Neural crest cell (in vitro differentiated cells): ENCODE measurements at regions not wholly inside any gene's neighbourhood (a gene's known extent, or its start where the extent isn't known, plus 50 kb on each side); places are given as distances from the start of the nearest gene placed in this dataset.

Source experiments
- DNase-seq: peaks from one replicate; pipeline ENCODE4 v3.0.0; 2021; ENCODE audit warnings: low read depth, mixed read lengths, low spot score
- H3K27ac Mint-ChIP-seq: one replicate; pipeline ENCODE4 v1.8.0; 2021; ENCODE audit warnings: mild to moderate bottlenecking, mixed read lengths; ENCODE audit not compliant: unreplicated experiment
- H3K27me3 Mint-ChIP-seq: 2 replicates; pipeline ENCODE4 v1.8.0; 2021; ENCODE audit warnings: low read depth, mild to moderate bottlenecking, mixed read lengths
- H3K36me3 Mint-ChIP-seq: 2 replicates; pipeline ENCODE4 v1.8.0; 2021; ENCODE audit warnings: low read depth, mild to moderate bottlenecking, mixed read lengths
- H3K4me1 Mint-ChIP-seq: 2 replicates; pipeline ENCODE4 v1.8.0; 2021; ENCODE audit warnings: mixed read lengths
- H3K4me3 Mint-ChIP-seq: one replicate; pipeline ENCODE4 v1.8.0; 2021; ENCODE audit warnings: mild to moderate bottlenecking, mixed read lengths
- H3K9me3 Mint-ChIP-seq: 2 replicates; pipeline ENCODE4 v1.8.0; 2021; ENCODE audit warnings: mixed read lengths
- CTCF ChIP-seq: fragments of 200-600 bp; sonication (generic); conservative IDR thresholded peaks from 2 replicates; pipeline ENCODE4 v1.5.0; 2021; ENCODE audit warnings: antibody characterized with exemption, mild to moderate bottlenecking

- Mint-ChIP-seq H3K36me3 (no peaks in the 10 kb centered on the region), H3K27ac (no peak overlapping the region), H3K27me3 (peaks cover 2% of the 10 kb centered on the region), H3K4me3 (no peak overlapping the region), H3K4me1 (no peaks in the 10 kb centered on the region), H3K9me3 (no peaks in the 10 kb centered on the region)
- TF ChIP-seq CTCF: no peak
- DNase-seq: no peak
Measured at GRCh38 chr6:40958738-40959137, 80.3 kb downstream of the UNC5CL start.

DNA sequence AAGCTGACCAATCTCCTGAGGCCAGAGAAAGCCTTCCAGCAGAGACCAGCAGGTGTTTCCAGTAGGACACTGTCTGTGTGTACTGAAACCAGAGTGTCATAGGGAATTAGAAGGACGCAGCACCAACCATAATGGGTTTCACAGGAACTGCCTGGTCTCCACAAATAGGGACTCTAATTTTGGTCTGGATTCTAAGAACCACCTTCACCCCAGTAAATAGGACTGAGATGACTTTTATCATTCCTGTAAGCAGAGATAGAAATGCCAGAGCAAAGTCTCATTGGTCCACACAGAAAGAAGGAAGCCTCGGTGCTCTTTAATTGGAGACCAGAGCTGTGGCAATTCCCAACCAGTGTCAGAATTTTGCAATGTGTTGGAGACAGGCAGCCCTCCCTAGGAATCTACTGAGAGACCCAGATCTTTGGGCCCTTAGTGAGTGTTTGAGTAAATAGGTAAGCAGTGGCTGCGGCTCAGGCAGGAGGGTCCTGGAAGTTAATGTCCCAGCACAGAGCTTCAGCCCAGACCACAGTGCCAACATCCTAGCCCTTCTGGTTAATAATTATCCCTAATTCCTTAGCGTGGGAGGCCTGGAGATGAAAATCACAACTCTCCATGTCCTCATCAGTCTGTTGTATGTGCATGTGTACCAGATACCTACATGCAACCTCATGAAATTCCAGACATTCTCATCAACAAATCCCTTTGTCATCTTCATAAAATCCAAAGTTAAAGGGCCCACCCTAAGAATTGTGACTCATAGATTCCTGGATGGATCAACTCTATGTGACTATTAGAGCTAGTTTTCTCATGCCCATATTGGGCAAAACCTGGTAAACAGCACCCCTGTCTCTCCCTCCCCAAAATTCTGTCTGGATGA, 81.2 kb downstream of the UNC5CL start:
- H3K36me3 Mint-ChIP-seq: no peaks in the 10 kb centered on the region
- peaks cover 2% of the 10 kb centered on the region for H3K27me3 Mint-ChIP-seq
- H3K4me1 Mint-ChIP-seq: no peaks in the 10 kb centered on the region
- no peaks in the 10 kb centered on the region for H3K9me3 Mint-ChIP-seq
- no peak overlapping the region for H3K27ac Mint-ChIP-seq
- no peak for DNase-seq
- no peak overlapping the region for H3K4me3 Mint-ChIP-seq
- TF ChIP-seq CTCF: no peak

GRCh38 chr6:40956936-40957335, 82.1 kb downstream of the UNC5CL start:
- Mint-ChIP-seq H3K4me1 (no peaks in the 10 kb centered on the region), H3K27me3 (peaks cover 2% of the 10 kb centered on the region), H3K27ac (no peak overlapping the region), H3K36me3 (no peaks in the 10 kb centered on the region), H3K9me3 (no peaks in the 10 kb centered on the region), H3K4me3 (no peak overlapping the region)
- TF ChIP-seq CTCF: no peak
- no peak for DNase-seq

DNA sequence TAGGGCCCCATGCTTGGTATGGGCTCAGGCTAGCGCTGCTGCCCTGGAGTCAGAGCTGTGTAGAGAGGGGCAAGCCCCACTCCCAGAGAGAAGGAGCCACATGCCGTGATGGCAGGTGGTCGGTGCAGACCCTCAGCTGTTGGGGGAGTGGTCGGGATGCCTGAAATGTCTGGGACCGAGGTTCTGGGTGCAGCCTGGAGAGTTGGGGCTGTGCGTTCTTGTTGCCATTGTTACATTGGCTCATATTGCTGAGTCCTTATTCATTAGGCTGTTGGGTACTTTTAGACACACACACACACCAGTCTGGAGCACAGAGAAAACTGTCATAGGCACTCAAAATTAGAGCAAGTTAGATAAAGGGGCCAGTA, 83.9 kb downstream of the UNC5CL start:
- H3K4me1 Mint-ChIP-seq: peaks cover 11% of the 10 kb centered on the region
- no peak for DNase-seq
- H3K4me3 Mint-ChIP-seq: no peak overlapping the region
- H3K27ac Mint-ChIP-seq: no peak overlapping the region
- no peaks in the 10 kb centered on the region for H3K36me3 Mint-ChIP-seq
- no peak for TF ChIP-seq CTCF
- H3K9me3 Mint-ChIP-seq: no peaks in the 10 kb centered on the region
- peaks cover 2% of the 10 kb centered on the region for H3K27me3 Mint-ChIP-seq

GRCh38 chr6:40954446-40955177, 84.4 kb downstream of the UNC5CL start:
- Mint-ChIP-seq H3K27ac (no peak overlapping the region), H3K9me3 (no peaks in the 10 kb centered on the region), H3K36me3 (no peaks in the 10 kb centered on the region), H3K4me3 (no peak overlapping the region), H3K27me3 (peaks cover 2% of the 10 kb centered on the region), H3K4me1 (peaks cover 11% of the 10 kb centered on the region)
- TF ChIP-seq CTCF: no peak
- no peak for DNase-seq
